C4-2B (cell line): ENCODE measurements at regions not wholly inside any gene's neighbourhood (a gene's known extent, or its start where the extent isn't known, plus 50 kb on each side); places are given as distances from the start of the nearest gene placed in this dataset.

Experiments
- CTCF ChIP-seq: fragments of 450-650 bp; conservative IDR thresholded peaks from 2 replicates; pipeline ENCODE4 v1.5.1; 2017; ENCODE audit warnings: mild to moderate bottlenecking
- ZFX ChIP-seq: fragments of 450-650 bp; IDR thresholded peaks from 2 replicates; pipeline ENCODE4 v1.6.1; 2017

DNA sequence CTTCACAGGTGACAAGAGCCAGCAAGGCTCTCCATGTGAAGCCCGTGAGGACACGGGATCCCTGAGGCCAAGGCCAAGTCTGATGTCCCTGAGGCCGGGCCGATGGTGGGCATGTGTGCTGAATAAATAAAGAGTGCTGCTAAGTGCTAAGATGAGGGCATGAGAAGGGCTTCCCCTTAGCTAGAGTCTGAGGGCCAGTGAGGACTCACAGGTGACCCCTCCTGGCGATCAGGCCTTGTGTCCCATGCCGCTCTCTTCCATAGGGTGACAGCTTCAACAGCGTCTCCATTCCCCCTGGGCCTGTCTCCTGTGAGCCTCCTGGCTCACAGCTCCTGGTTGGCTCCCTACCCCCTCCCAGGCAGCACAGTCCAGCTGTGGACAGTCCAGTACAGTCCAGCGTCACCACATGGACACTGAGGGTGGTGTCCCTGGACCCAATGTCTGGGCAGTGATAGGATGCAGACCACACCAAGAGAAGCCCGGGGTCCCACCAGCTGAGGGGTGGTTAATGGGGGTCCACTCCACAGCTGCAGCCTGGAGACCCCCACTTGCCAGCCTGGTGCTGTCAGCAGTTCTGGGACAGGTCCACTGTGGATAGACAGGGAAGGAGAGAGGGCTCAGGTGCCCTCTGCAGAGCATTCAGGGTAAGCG, 1033.2 kb downstream of the TBC1D22A start:
- TF ChIP-seq CTCF (no peak), ZFX (no peak)
